MM.1S (cell line): ENCODE measurements at regions not wholly inside any gene's neighbourhood (a gene's known extent, or its start where the extent isn't known, plus 50 kb on each side); places are given as distances from the start of the nearest gene placed in this dataset.

Experiments
- DNase-seq: peaks from one replicate; pipeline ENCODE4 v3.0.0-alpha.2; 2015
- H2AFZ ChIP-seq: fragments of 300-600 bp; sonication (generic); 2 replicates; pipeline ENCODE4 v1.6.0; 2016; ENCODE audit warnings: antibody characterized with exemption, low read length
- H3F3A ChIP-seq: fragments of 300-600 bp; sonication (generic); 2 replicates; pipeline ENCODE4 v1.6.1; 2016; ENCODE audit warnings: mild to moderate bottlenecking, antibody characterized with exemption, low read length, moderate library complexity, mixed read lengths; ENCODE audit not compliant: insufficient read depth
- H3K27ac ChIP-seq: fragments of 300-600 bp; sonication (generic); 2 replicates; pipeline ENCODE4 v1.5.1; 2016; ENCODE audit warnings: mild to moderate bottlenecking, low read length
- H3K27me3 ChIP-seq: fragments of 300-600 bp; sonication (generic); replicated peaks from 2 replicates; pipeline ENCODE4 v1.6.0; 2016; ENCODE audit warnings: low read length; ENCODE audit not compliant: insufficient read depth
- H3K36me3 ChIP-seq: fragments of 300-600 bp; sonication (generic); replicated peaks from 2 replicates; pipeline ENCODE4 v1.6.1; 2016; ENCODE audit warnings: mild to moderate bottlenecking, low read length, mixed read lengths; ENCODE audit not compliant: insufficient read depth
- H3K4me1 ChIP-seq: fragments of 300-600 bp; sonication (generic); 2 replicates; pipeline ENCODE4 v1.6.1; 2016; ENCODE audit warnings: low read length, mixed read lengths
- H3K4me2 ChIP-seq: fragments of 300-600 bp; sonication (generic); 2 replicates; pipeline ENCODE4 v1.6.0; 2016; ENCODE audit warnings: low read depth, low read length
- H3K4me3 ChIP-seq: fragments of 300-600 bp; sonication (generic); 2 replicates; pipeline ENCODE4 v1.5.1; 2016; ENCODE audit warnings: low read length, mixed read lengths
- H3K79me2 ChIP-seq: fragments of 300-600 bp; sonication (generic); 2 replicates; pipeline ENCODE4 v1.6.1; 2016; ENCODE audit warnings: mixed run types, low read length, mixed read lengths
- H3K9ac ChIP-seq: fragments of 300-600 bp; sonication (generic); 2 replicates; pipeline ENCODE4 v1.6.1; 2016; ENCODE audit warnings: low read length, mixed read lengths
- H3K9me2 ChIP-seq: fragments of 300-600 bp; sonication (generic); replicated peaks from 2 replicates; pipeline ENCODE4 v1.6.1; 2016; ENCODE audit warnings: mild to moderate bottlenecking, low read length, mixed read lengths; ENCODE audit not compliant: insufficient read depth
- H3K9me3 ChIP-seq: fragments of 300-600 bp; sonication (generic); replicated peaks from 2 replicates; pipeline ENCODE4 v1.6.1; 2016; ENCODE audit warnings: mild to moderate bottlenecking, low read length, mixed read lengths; ENCODE audit not compliant: insufficient read depth
- H4K20me1 ChIP-seq: fragments of 300-600 bp; sonication (generic); 2 replicates; pipeline ENCODE4 v1.6.1; 2016; ENCODE audit warnings: mild to moderate bottlenecking, low read length, moderate library complexity, mixed read lengths; ENCODE audit not compliant: insufficient read depth
- EZH2 ChIP-seq: fragments of 300-600 bp; sonication (generic); optimal IDR thresholded peaks from 2 replicates; pipeline ENCODE3; 2017; ENCODE audit warnings: low read depth, mild to moderate bottlenecking, antibody characterized with exemption, low read length, mixed read lengths
- EZH2phosphoT487 ChIP-seq: fragments of 300-600 bp; sonication (generic); IDR thresholded peaks from 2 replicates; pipeline ENCODE4 v1.6.1; 2018; ENCODE audit warnings: antibody characterized with exemption, low read length
- TF ChIP-seq, protein P1 (sequence below): fragments of 300-600 bp; sonication (generic); IDR thresholded peaks from 2 replicates; pipeline ENCODE4 v1.5.1; 2016; ENCODE audit warnings: antibody characterized with exemption, low read length, mixed read lengths

GRCh38 chr5:167965710-167966109, 325.7 kb upstream of the WWC1 start:
- H3K4me1 ChIP-seq = no peaks in the 10 kb centered on the region
- no peaks in the 10 kb centered on the region for H3K36me3 ChIP-seq
- H3K9me2 ChIP-seq = no peaks in the 10 kb centered on the region
- DNase-seq = no peak
- no peak overlapping the region for H3K4me2 ChIP-seq
- no peak for TF ChIP-seq EZH2phosphoT487
- no peak overlapping the region for H2AFZ ChIP-seq
- no peaks in the 10 kb centered on the region for H4K20me1 ChIP-seq
- H3K79me2 ChIP-seq = no peaks in the 10 kb centered on the region
- no peak overlapping the region for H3K27ac ChIP-seq
- H3K4me3 ChIP-seq = no peak overlapping the region
- H3K9me3 ChIP-seq = no peaks in the 10 kb centered on the region
- no peaks in the 10 kb centered on the region for H3F3A ChIP-seq
- no peak overlapping the region for H3K9ac ChIP-seq
- H3K27me3 ChIP-seq = no peaks in the 10 kb centered on the region

DNA sequence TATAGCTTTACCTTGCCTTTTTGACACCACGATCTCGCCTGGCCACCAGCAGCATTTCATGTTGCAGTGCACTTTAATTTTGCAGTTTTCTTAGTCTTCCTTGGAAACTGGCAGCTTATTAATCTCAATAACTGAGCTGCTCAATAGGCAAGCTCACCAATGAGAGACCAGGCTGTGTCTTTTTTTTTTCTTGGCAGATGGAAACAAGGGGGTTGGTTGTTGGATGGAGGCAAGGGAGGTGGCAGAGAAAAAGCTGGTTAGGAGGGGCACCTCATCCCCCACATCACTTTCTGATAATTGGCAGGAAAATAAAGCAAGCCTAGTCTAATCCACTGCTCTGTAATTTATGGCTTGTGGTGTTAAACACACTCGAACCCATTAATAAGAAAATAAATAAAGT, 324.5 kb upstream of the WWC1 start:
- H3K9me3 ChIP-seq = no peaks in the 10 kb centered on the region
- H3K4me3 ChIP-seq = no peak overlapping the region
- no peaks in the 10 kb centered on the region for H4K20me1 ChIP-seq
- H2AFZ ChIP-seq = no peak overlapping the region
- no peak overlapping the region for H3K27ac ChIP-seq
- TF ChIP-seq EZH2phosphoT487 (no peak), EZH2 (no peak)
- TF ChIP-seq, protein P1, sequence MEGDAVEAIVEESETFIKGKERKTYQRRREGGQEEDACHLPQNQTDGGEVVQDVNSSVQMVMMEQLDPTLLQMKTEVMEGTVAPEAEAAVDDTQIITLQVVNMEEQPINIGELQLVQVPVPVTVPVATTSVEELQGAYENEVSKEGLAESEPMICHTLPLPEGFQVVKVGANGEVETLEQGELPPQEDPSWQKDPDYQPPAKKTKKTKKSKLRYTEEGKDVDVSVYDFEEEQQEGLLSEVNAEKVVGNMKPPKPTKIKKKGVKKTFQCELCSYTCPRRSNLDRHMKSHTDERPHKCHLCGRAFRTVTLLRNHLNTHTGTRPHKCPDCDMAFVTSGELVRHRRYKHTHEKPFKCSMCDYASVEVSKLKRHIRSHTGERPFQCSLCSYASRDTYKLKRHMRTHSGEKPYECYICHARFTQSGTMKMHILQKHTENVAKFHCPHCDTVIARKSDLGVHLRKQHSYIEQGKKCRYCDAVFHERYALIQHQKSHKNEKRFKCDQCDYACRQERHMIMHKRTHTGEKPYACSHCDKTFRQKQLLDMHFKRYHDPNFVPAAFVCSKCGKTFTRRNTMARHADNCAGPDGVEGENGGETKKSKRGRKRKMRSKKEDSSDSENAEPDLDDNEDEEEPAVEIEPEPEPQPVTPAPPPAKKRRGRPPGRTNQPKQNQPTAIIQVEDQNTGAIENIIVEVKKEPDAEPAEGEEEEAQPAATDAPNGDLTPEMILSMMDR = no peak
- H3K4me2 ChIP-seq = no peak overlapping the region
- H3K36me3 ChIP-seq = no peaks in the 10 kb centered on the region
- H3K79me2 ChIP-seq = no peaks in the 10 kb centered on the region
- H3K9me2 ChIP-seq = no peaks in the 10 kb centered on the region
- H3K9ac ChIP-seq = no peak overlapping the region
- no peak for DNase-seq
- H3K4me1 ChIP-seq = no peaks in the 10 kb centered on the region
- H3K27me3 ChIP-seq = no peaks in the 10 kb centered on the region
- no peaks in the 10 kb centered on the region for H3F3A ChIP-seq

DNA sequence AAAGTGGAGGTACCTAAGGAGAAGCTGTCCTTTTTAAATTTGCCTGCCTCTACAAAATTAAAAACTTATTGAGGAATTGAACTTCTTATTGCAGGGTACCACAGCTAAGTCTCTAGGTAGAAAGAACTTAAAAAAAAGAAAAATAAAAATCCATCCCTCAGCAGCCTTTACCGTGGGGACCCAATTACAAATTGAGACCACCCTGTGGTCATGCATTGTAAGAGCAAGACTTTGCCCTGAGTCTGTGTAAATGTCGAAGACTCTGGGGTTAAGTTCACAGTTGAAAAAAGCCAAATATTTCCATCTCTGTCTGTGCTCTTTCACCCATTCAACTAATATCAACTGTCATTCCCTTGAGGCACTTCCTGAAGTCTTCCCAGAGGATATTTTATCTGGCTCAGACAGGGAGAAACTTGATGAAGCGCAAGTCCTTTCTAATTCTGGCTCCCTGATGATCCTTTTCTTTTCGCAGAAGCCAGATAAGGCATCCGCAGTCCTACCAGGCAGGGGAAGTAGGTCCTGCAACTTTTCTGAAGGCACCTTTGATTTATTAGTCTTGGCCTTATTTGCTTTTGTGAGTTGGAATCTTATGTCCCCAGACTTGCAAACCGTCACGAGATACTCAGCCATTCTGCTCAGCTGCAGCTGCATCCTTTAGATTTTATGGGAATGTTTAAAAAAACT, 323.8 kb upstream of the WWC1 start:
- TF ChIP-seq EZH2phosphoT487 = no peak
- TF ChIP-seq, protein P1 = no peak
- no peak for TF ChIP-seq EZH2
- Histone ChIP-seq H3K36me3 (no peaks in the 10 kb centered on the region), H3K79me2 (no peaks in the 10 kb centered on the region), H3K4me1 (no peaks in the 10 kb centered on the region), H3K27me3 (no peaks in the 10 kb centered on the region), H3K9ac (no peak overlapping the region), H3K4me3 (no peak overlapping the region), H2AFZ (no peak overlapping the region), H3F3A (no peaks in the 10 kb centered on the region), H3K9me2 (no peaks in the 10 kb centered on the region), H3K27ac (no peak overlapping the region), H3K9me3 (no peaks in the 10 kb centered on the region), H4K20me1 (no peaks in the 10 kb centered on the region), H3K4me2 (no peak overlapping the region)
- no peak for DNase-seq

DNA sequence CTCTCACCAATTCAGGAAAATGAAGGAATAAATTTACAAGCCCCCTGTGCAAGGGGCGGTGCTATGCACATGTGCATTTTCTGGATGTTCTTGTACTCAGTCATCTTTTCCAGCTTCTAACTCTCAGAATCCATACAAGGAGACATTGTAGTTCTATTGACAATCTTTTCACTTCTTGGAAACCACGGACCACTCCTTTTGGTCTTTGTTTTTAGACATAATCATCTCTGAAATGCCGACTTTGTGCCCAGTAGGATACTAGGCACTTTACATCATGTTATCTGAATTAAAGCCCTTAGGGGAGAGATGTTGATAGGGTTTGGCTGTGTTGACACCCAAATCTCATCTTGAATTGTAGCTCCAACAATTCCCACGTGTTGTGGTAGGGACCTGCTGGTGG, 322.6 kb upstream of the WWC1 start:
- H3K36me3 ChIP-seq = no peaks in the 10 kb centered on the region
- H3K27me3 ChIP-seq = no peaks in the 10 kb centered on the region
- no peaks in the 10 kb centered on the region for H3K4me1 ChIP-seq
- no peak overlapping the region for H3K9ac ChIP-seq
- H3K27ac ChIP-seq = no peak overlapping the region
- H3K9me3 ChIP-seq = no peaks in the 10 kb centered on the region
- no peak overlapping the region for H3K4me3 ChIP-seq
- no peaks in the 10 kb centered on the region for H3K9me2 ChIP-seq
- H2AFZ ChIP-seq = no peak overlapping the region
- no peaks in the 10 kb centered on the region for H3K79me2 ChIP-seq
- H3K4me2 ChIP-seq = no peak overlapping the region
- DNase-seq = no peak
- no peaks in the 10 kb centered on the region for H3F3A ChIP-seq
- H4K20me1 ChIP-seq = no peaks in the 10 kb centered on the region
- TF ChIP-seq, protein P1 = no peak
- TF ChIP-seq EZH2phosphoT487 (no peak), EZH2 (no peak)
